ENCODE measurements at regions not wholly inside any gene's neighbourhood (a gene's known extent, or its start where the extent isn't known, plus 50 kb on each side); places are given as distances from the start of the nearest gene placed in this dataset.

- TF ChIP-seq CTCF (IDR thresholded peaks at IDR 0.05) (no peak), POLR2A (IDR thresholded peaks at IDR 0.05) (no peak)
Measured at GRCh38 chr5:97907646-97908400, 724.8 kb upstream of the RIOK2 start.

All from uterus (tissue), 2 donors.